Kidney tubule cell (primary cell): ENCODE measurements at regions not wholly inside any gene's neighbourhood (a gene's known extent, or its start where the extent isn't known, plus 50 kb on each side); places are given as distances from the start of the nearest gene placed in this dataset.
"Not testable (repeated sequence)": the region's sequence is repeated elsewhere in the genome, so short reads cannot be mapped to it uniquely, and the experiment has no call there.

Experiments
- DNase-seq: peaks from one replicate; pipeline ENCODE4 v3.0.0-alpha.2; 2018; ENCODE audit warnings: low spot score

DNA sequence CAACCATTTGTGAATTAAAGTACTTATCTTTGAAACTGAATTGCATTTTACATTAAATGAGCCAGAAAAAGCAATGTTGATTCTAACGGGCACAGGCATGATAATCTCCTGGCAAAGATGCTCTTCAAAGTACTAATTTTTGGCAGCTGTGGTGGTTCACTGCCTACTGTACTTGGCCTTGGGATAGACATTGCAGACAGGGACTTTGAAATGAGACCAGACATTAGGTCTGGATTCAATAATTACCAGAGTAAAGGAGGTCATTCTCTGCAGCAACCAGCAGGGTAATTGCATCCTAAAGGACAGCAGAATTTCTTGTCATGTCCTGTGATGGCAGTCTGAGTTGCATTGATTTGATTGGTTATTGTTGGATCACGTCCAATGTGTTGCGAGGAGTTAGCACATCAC is 986.5 kb downstream of the TDRD15 start:
- no peak for DNase-seq

DNA sequence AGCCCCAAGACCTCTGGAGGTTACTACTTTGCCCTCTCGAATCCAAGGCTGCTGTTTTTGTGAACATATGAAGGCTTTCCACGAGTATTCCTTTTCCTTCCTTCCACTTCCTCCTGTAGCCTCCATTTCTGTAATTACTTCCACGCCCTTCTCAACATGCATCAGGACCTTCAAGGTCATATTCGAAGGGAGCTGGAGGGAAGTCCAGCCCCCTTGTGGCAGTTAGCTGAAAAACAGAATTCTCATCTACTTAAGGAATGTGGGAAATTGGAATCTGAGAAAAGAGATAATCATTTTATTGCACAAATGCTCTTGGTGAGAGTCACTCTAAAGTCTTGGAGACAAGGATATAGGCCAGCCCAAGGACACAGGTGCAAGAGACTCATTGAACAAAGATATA is 1000.2 kb downstream of the TDRD15 start:
- no peak for DNase-seq

DNA sequence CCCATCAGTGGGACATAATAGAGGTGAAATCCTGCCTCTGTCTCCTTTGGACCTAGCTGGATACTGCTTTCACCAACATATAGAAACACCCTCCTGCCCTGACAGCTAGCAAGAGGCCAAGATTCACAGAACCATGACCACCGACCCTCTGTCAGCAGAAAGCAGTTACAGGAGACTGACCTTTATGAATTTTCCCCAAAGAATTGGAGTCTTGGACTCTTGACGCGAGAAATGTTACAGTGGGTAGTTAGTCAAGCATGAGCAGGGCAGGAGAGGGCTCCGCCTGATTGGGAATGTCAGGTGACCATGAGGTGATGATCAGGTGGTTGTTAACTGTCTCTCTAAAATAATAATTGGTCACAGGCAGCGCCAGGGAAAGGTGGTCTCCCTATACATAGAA is 1002.3 kb downstream of the TDRD15 start:
- DNase-seq = peak; percentile 40

DNA sequence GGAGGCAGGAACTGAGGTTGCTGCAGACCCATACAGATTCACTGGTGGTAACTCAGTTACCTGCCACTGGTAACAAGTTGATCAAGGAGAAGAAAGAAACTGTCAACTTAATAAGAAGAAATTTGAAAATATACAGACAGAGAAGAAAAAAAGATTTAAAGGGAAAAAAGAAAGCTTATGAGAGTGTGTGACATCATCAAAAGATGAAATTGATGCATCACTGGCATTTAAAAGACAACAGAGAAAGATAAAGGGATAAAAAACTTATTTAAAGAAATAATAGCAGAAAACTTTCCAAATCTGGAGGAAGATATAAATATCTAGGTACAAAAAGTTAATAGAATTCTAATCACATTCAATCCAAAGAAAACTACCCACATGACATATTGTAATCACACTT is 1003.2 kb downstream of the TDRD15 start:
- no peak for DNase-seq

DNA sequence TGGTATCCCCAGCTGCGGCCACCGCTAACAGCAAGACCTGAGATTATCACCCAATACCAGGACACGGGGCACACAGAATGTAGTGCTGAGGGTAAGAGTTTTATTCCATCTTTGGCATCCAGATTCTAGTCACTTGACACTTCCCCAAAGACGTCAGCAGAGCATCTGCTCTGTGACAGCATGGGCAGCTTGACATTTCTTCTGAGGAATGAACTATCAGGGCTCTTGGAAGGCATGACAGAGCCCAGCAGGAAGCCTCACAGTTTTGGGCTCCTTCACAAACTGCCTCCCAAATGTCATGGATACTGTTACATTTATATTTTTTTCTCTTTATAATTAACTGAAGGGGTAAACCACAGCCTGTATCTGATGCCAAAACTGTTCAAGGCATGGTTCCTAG is 1010.7 kb downstream of the TDRD15 start:
- no peak for DNase-seq

DNA sequence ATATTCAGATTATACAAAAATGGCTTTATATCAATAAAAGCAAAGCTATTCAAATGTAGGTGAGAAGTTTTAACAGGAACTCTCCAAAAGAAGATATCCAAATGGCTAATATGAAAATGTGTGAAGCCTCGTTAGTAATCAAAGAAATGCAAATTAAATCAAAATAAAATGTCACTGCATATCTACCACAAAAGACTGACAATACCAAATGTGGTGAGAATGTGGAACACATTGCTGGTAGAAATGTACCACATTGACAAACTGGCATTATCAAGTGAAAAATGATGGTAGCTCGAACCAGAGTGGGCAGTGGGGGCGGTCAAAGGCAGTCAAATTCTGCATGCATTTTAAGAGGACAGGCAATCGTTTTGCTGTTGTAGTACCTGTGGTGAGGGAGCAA is 1012.7 kb downstream of the TDRD15 start:
- no peak for DNase-seq

DNA sequence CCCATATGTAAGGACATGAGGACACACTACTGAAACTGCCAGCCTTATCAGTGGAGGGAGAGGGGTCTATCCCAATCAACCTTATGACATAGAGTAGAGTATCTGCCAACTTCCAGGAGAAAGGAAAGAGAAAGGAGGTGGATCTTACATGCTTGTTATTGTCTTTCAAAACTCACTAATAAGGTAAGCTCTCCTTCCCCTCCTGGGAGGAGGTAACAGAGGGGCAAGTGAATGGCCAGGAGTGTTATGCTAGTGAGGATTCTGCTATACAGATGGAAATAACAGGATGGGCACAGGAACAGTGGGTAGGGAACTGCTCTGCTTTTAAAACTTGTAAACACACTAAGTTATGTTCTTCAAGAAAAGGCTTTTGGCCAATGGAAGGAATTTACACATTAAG is 1020.1 kb downstream of the TDRD15 start:
- no peak for DNase-seq

DNA sequence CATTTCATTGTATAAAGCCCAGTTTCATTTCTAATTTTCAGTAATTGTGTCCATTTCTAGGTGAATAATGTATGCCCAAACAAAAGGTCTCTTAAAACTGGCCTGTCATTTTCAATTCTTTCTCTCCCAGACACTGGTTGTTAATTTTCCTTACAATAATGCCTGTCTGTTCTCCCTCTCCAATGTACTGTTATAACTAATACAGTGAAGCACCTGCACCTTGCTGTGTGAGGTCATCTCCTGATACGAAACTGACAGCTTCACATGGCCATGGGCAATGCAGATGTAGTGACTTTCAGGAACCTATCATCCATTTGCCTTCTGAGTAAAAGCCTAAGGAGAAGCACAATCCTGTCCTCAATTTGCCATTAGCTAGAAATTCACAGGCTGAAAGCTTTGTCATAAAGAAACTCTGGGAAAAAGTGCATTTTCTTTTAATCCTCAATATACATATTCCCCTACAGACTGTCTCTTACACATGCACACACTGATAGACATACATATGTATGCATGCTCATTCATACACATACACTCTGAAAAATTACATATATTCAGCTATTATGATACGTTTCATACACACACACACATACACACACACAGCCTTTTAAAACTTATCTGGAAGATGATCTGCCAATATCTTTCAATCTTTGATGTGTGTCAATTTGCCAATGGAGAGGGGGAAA is 1030.3 kb downstream of the TDRD15 start:
- DNase-seq = no peak

DNA sequence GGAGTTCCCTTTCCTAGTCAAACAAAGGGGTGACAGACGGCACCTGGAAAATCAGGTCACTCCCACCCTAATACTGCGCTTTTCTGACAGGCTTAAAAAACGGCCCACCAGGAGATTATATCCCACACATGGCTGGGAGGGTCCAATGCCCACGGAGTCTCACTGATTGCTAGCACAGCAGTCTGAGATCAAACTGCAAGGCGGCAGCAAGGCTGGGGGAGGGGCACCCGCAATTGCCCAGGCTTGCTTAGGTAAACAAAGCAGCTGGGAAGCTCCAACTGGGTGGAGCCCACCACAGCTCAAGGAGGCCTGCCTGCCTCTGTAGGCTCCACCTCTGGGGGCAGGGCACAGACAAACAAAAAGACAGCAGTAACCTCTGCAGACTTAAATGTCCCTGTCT is 1032.9 kb downstream of the TDRD15 start:
- not testable (repeated sequence) for DNase-seq

DNA sequence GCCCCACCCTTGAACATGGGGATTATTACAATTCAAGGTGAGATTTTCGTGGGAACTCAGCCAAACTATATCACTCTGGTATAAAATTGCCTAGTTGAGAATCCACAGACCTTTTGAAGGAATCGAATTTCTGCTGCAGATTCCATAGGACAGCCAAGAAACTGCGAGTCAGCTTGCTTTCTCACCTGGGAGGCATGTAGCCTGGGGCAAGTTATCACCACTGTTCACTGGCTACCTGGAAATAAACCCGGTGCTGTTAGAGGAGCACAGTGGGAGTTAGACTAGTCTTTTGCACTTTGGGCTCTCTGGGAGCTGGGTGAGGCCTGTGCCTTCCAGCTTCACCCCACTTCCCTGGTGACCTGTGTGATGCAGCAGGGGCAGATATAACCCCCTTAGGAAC is 1043.5 kb downstream of the TDRD15 start:
- DNase-seq = no peak

DNA sequence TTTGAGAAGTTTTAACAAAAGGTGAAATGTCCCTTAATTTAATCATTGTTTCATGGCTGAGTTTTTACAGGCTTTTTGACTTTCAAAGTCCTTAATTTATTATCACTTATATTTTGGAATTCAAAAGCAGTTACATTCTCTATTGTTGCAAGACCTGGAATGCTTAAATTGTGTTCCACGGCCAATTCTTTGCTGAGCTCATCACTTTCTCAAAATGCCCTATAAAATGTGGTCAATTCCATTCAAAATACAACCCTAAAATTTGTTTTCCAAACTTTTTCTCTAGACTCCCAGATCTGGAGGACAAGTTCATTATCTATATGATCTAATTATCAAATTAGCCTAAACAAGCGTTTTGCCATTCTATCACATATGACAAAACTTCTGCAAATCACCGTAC is 1051.2 kb downstream of the TDRD15 start:
- no peak for DNase-seq

DNA sequence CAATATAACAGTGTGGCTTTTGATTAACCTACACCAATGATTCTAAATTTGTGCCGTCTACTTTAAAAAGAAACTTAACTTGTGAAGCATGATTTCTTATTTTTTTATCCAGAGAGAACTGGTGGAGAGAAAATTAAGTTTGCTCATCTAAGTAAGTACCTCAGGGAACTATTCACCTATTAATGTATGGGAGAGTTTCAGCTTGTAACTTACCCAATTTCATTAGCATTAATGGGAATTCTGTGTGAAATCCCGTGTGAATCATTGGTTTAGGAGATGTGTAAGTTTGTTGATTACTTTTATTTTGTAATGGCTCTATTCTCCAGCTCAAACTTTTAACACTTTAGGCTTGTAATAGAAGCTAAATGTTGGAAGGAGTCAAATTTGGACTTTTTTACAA is 1061.5 kb downstream of the TDRD15 start:
- no peak for DNase-seq

DNA sequence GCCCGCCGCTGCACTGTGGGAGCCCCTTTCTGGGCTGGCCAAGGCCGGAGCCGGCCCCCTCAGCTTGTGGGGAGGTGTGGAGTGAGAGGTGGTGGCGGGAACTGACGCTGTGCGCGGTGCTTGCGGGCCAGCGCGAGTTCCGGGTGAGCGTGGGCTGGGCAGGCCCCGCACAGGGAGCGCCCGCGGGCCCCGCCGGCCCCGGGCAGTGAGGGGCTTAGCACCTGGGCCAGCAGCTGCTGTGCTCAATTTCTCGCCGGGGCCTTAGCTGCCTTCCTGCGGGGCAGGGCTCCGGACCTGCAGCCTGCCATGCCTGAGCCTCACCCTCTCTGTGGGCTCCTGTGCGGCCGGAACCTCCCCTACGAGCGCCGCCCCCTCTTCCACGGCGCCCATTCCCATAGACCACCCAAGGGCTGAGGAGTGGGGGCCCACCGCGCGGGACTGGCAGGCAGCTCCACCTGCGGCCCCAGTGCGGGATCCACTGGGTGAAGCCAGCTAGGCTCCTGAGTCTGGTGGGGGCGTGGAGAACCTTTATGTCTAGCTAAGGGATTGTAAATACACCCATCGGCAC is 1062.6 kb downstream of the TDRD15 start:
- DNase-seq = not testable (repeated sequence)

DNA sequence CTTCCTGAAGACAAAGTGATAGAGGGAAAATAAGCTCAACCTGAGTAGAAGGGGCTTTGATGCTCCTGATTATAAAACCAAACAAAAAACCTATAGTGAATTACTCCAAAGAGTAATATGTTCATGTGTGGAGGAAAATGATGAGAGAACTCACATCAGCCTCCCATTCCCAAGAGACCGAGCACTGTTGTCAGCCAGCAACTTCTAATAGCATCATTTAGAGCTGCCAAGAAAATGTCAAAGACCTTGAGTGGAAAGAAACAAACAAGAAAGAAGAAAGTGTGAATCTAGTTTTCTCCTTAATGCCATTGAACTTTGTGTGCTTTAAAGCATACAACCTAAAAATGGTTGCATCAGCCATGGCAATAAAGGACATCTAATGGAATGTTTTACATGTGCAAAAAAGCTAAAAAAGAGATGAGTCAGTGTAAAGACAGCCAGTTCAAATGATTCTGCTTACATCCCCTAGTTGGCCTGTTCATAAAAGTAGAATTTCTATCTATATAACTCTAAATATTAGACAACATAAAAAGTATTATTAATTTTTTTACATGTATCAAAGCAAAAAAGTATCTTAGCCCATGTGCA is 1066.2 kb downstream of the TDRD15 start:
- no peak for DNase-seq

DNA sequence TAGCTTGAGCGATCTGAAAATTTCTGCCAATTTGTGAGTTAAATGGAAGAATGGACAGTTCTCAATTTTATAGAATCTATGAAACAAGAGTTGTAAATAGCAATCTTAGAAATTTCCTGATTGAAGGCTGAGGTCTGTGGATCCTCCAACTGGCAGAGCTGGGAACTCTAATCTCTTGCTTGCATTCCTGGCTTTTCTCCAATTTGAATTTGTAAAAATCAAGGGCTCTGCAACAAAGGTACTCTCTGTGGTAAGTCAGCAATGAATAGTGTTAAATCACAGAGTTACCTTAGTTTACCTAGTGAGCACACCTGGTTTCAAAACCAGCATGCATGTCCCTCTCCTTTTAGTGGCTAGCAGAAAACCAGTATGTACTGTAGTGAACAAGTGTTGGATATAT is 1070.5 kb downstream of the TDRD15 start:
- no peak for DNase-seq

DNA sequence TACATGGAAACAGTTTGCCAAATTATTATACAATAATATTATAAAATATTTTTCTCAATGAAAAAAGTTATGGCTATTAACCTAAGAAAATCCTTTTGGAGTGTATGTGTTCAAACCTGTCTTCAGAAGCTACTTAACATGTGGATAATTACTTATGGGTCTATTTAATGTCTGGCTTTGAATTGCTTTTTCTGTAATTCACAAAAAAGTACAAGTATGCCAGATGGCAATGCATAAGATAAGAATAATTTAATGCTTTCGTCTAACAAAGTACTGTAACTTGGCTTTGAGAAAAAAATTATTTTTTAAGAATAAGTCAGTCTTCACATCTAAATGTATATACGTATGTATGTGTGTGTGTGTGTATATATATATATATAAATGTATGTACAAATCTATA is 1073.0 kb downstream of the TDRD15 start:
- DNase-seq = no peak

DNA sequence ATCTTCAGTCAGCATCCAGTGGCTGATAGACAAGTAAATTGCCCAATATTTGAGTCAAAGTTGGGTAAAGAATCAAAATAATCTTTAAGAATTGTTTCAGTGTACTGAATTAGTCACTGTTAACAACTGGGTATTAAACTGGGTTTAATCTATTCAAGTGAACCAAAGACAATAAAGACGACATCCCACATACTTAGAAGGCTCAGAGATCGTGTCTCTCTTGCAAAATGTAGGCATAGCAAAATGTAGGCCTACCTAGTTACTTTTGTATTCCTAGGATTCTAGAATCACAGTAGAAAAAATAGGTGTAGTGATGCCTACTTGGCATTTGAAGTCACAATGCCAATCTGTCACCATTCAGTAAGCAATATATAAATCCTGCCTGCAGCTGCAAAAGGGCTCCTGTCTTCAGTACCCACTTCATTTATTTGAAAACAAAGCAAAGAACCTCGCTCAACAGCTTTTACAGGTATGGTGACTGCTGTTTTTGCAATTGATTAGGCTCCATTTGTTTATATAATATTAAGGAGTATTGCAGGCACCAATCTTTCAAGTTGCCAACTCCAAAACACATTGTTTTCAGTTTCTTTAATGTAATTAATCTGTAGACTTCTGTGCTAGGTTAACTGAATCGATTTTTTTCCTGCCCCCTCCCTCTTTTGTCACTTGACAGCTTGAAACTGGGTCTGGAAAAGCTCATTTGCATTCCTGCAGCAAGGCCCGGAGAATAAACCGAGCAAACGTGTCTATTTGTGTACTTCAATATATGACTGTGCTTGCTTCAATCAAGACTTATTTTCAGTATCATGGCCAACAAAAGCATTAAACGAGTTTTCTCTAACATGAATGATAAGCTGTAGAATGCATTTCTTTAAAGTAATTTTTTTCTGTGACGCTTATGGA is 1074.9 kb downstream of the TDRD15 start:
- no peak for DNase-seq

DNA sequence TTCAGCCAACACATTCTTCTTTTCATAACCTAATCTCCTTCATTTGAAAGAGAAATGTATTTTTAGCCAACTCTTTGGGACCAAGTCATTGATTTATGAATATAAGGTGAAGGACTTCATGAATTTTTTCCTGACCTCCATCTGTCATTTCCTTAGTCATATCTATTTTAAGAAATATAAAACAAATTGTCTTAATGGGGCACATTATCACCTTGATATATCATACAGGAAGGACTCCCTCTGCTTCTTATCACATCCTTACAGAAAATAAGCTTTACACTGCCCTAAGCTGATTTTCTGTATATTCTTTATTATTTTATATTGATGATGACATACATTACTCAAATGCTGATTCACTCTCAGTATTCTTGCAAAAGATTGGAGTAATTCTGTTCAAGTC is 1076.2 kb downstream of the TDRD15 start:
- DNase-seq = no peak

DNA sequence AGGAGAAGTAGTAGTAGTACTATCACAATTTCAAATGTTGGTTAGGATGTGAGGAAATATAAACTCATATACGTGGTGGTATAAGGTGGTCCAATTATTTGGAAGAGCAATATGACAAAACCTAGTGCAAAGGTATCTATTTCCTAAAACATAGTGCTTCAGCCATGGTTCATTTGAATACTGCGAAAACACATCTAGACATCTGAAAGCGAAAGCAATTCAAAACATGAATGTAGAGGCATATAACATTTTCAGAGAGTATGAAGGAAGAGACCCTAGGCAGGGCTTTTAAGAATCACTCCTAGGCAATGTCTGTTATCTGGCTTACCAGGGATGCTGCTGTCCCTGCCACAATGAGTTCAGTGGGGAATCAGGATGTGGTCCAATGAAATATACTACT is 1085.8 kb downstream of the TDRD15 start:
- DNase-seq = no peak

DNA sequence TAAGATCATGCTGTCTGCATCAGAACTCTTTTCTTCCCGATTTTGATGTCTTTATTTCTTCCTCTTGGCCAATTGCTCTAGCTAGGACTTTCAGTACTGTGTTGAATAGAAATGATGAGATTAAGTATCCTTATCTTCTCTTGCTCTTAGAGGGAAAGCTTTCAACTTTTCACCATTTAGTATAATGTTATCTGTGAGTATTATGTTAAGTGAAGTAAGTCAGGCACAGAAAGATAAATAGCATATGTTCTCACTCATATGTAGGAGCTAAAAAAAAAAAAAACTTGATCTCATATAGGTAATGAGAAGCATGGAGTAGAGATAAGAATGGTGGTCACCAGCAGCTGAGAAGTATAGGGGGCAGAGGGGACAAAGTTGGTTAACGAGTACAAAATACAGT is 1089.5 kb downstream of the TDRD15 start:
- no peak for DNase-seq

DNA sequence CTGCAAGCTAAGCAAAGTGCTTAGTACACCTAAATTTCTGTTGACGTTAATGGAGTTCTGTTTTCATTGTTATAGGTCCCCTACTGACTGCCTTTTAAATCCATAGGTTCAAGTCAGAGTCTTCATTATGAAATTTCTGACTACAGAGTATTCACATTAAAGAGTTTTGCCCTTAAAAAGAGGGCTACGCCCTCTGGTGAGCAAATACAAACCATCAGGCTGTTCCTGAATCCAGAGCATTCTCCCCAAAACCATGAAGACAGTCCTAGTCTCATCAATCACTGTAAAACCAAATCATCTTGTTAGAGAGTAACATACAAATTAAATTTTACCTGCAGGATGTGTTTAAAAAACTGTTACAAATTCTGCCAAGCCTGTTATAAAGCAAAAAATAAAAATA is 1091.7 kb downstream of the TDRD15 start:
- no peak for DNase-seq

DNA sequence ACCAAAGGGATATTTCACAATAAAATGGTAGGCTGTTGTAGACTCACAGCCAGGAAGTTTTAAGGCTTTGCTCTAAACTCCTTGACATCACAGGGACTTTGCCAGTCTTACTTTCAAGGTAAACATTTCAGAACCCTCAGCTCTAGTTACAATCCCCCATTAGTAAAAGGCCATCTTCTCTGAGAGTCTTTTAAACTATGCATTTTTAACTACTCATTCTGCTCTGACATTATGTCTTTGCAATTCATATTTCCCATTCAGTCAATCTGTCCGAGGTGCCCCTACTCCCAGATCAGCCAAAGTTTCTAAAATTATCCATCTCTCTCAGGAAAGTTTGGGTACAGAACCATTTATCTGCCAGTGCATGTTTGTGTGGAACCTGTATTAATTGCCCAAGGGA is 1094.1 kb downstream of the TDRD15 start:
- DNase-seq = no peak

DNA sequence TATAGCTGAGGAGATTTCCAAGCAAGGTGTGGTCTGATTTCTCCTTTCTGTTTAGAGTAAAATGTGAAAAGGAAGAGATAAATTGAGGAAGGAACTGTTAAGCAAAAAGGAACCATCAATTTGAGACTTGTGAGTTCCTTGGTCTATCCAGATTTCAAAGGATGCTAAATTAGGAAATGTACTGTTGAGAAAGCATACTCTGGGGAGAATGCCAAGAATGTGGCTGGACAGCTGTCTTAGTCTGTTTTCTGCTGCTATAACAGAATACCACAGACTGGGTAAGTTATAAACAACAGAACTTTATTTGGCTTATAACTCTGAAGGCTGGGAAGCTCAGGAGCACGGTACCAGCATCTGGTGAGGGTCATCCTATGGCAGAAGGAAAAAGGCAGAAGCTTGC is 1097.2 kb downstream of the TDRD15 start:
- no peak for DNase-seq
